Heart right ventricle (tissue), 16 donors: ENCODE measurements at regions not wholly inside any gene's neighbourhood (a gene's known extent, or its start where the extent isn't known, plus 50 kb on each side); places are given as distances from the start of the nearest gene placed in this dataset.

Experiments
- ATAC-seq, 8 donors: fragments of 200-7000 bp; cut with Tn5 transposase; one replicate each; pipeline ENCODE4 v1.9.1; 2020; ENCODE audit warnings: mild to moderate bottlenecking in 8 of 8, moderate library complexity in 8 of 8, moderate number of reproducible peaks in 1 of 8
- DNase-seq, 2 donors: peaks; one replicate each; pipeline ENCODE4 v3.0.0-alpha.2; 2020
- H3K27ac ChIP-seq, 10 donors: fragments of 200-600 bp; sonication (generic) in 2 of 10; one replicate each; pipeline versions ENCODE4 v1.5.0 to v1.8.0; 2020 to 2022; ENCODE audit warnings: mild to moderate bottlenecking in 3 of 10
- H3K27me3 ChIP-seq, 7 donors: fragments of 200-600 bp; one replicate each; pipeline ENCODE4 v1.8.0; 2021 to 2022; ENCODE audit warnings: mild to moderate bottlenecking in 2 of 7
- H3K36me3 ChIP-seq, 9 donors: fragments of 200-600 bp; sonication (generic) in 1 of 9; one replicate each; pipeline versions ENCODE4 v1.5.0 to v1.8.0; 2020 to 2022; ENCODE audit warnings: mild to moderate bottlenecking in 2 of 9
- H3K4me1 ChIP-seq, 9 donors: fragments of 200-600 bp; sonication (generic) in 1 of 9; one replicate each; pipeline versions ENCODE4 v1.5.0 to v1.8.0; 2020 to 2022; ENCODE audit warnings: mild to moderate bottlenecking in 4 of 9
- H3K4me3 ChIP-seq, 10 donors: fragments of 200-600 bp; sonication (generic) in 2 of 10; one replicate each; pipeline versions ENCODE4 v1.5.0 to v1.8.0; 2020 to 2022; ENCODE audit warnings: mild to moderate bottlenecking in 7 of 10, moderate library complexity in 2 of 10
- H3K9me3 ChIP-seq, 11 donors: fragments of 200-600 bp in 10 of 11; sonication (generic) in 2 of 11; one replicate each; pipeline versions ENCODE4 v1.5.0 to v1.8.0; 2013 to 2022; ENCODE audit warnings: mild to moderate bottlenecking in 2 of 11, control low read depth in 1 of 11, moderate library complexity in 1 of 11
- CTCF ChIP-seq, 9 donors: fragments of 200-600 bp; sonication (generic) in 2 of 9; IDR thresholded peaks; one replicate each; pipeline versions ENCODE4 v1.5.0 to v1.8.0; 2021 to 2022; ENCODE audit warnings: antibody characterized with exemption in 9 of 9, mild to moderate bottlenecking in 5 of 9, moderate library complexity in 1 of 9
- WGBS, 2 donors: extraction: QIAGEN DNeasy Blood & Tissue Kit; methylation state at CpG; one replicate each; pipeline ENCODE4 v1.1.7; 2013; ENCODE audit warnings: inconsistent platforms in 1 of 2; 5-methylcytosine and 5-hydroxymethylcytosine counted together
- intact Hi-C, 10 donors: fragments of 100-400 bp; cut with DNase I; formaldehyde crosslinking; loops; one replicate each; pipeline versions ENCODE4 v1.11.1 to v1.14.2; 2022
- donor health status: Arrhythmogenic right ventricular cardiomyopathy.
- donor health status: ischemic (EF 13 %, LVEDD 7.1; RV severe dilation, severe dysfunction).
- donor health status: healthy with polysubstance abuse.
- donor health status: DM: no; HTN: yes; CAD: no.
- donor health status: DM: no; HTN: no; CAD: no.
- donor health status: ischemic (EF 25% LVEDD 6.9; RV normal size, moderate dysfunction).
- donor health status: ischemic (EF 25% LVEDD 5.7; RV mildly dilated, moderate dysfunction).
- donor health status: healthy.
- donor health status: DM: yes; HTN: yes; CAD: no.
- donor health status: Ischemic cardiomyopathy.
- donor health status: ischemic (EF 35%, LVEDD 5.7; RV mildly dilated, moderate dysfunction).
- donor health status: nonischemic (EF 11% LVEDD 7.7; RV severe dilation, severe dysfunction).
- donor health status: DM: yes; HTN: yes; CAD: no.
- donor health status: PGD.
- donor health status: ischemic (EF 29% LVEDD 5.4; RV normal size, mild dysfunction).
- donor health status: nonischemic (EF 23%, LVEDD 6.1; RV moderate dilation, normal function).

- Histone ChIP-seq H3K27ac (no peak overlapping the region), H3K27me3 (no peaks in the 10 kb centered on the region), H3K36me3 (peaks cover 0 to 95% (median 32%) of the 10 kb centered on the region in 9 donors), H3K9me3 (no peaks in the 10 kb centered on the region), H3K4me1 (no peaks in the 10 kb centered on the region), H3K4me3 (no peak overlapping the region)
- intact Hi-C loops = loop anchor here in 1 of 10 donors (5.0 kb wide), 1 partner anchor 87 kb away; no protein-coding TSS in a partner anchor
- no peak for DNase-seq
- ATAC-seq = no peak
- 98 to 100% methylated on average over 1 of the region's 1 CpG for WGBS, 2 donors
- no peak for TF ChIP-seq CTCF (IDR thresholded peaks at IDR 0.05)
Measured at GRCh38 chr5:146254223-146254622, 50.8 kb downstream of the RBM27 start.

- intact Hi-C loops = loop anchor here in 1 of 10 donors (5.0 kb wide), 1 partner anchor 111 kb away; no protein-coding TSS in a partner anchor
- H3K4me3 ChIP-seq = no peak overlapping the region
- peaks cover 0 to 100% (median 57%) of the 10 kb centered on the region in 9 donors for H3K36me3 ChIP-seq
- ATAC-seq (no peak), DNase-seq (no peak)
- no peak for TF ChIP-seq CTCF (IDR thresholded peaks at IDR 0.05)
- no peak overlapping the region for H3K27ac ChIP-seq
- H3K27me3 ChIP-seq = no peaks in the 10 kb centered on the region
- no peaks in the 10 kb centered on the region for H3K4me1 ChIP-seq
- H3K9me3 ChIP-seq = no peaks in the 10 kb centered on the region
Measured at GRCh38 chr5:146273109-146273508, 65.5 kb upstream of the POU4F3 start.

GRCh38 chr5:146283344-146283761, 55.3 kb upstream of the POU4F3 start:
- no peak for TF ChIP-seq CTCF (IDR thresholded peaks at IDR 0.05)
- Histone ChIP-seq H3K9me3 (no peaks in the 10 kb centered on the region), H3K4me3 (no peak overlapping the region), H3K36me3 (peaks cover 0 to 100% (median 21%) of the 10 kb centered on the region in 9 donors), H3K27me3 (no peaks in the 10 kb centered on the region), H3K4me1 (peaks cover 0 to 11% (median 0%) of the 10 kb centered on the region in 9 donors), H3K27ac (peak overlapping the region in 2 of 10 donors; percentile 12 to 44)
- ATAC-seq (peak in 4 of 8 donors; percentile 35 to 70 (median 46)), DNase-seq (no peak)
- WGBS, 2 donors = 62 to 70% methylated on average over 4 of the region's 4 CpGs
- intact Hi-C loops = loop anchor here in 1 of 10 donors (10.0 kb wide), 1 partner anchor 129 kb away; no protein-coding TSS in a partner anchor

- Histone ChIP-seq H3K4me3 (no peak overlapping the region), H3K36me3 (peaks cover 0 to 100% (median 17%) of the 10 kb centered on the region in 9 donors), H3K9me3 (no peaks in the 10 kb centered on the region), H3K27me3 (no peaks in the 10 kb centered on the region), H3K4me1 (peaks cover 0 to 11% (median 0%) of the 10 kb centered on the region in 9 donors), H3K27ac (peak overlapping the region in 2 of 10 donors; percentile 12 to 44)
- intact Hi-C loops = loop anchor here in 1 of 10 donors (10.0 kb wide), 1 partner anchor 129 kb away; no protein-coding TSS in a partner anchor
- TF ChIP-seq CTCF (IDR thresholded peaks at IDR 0.05) = no peak
- no peak for ATAC-seq
- no peak for DNase-seq
- WGBS, 2 donors = 95 to 98% methylated on average over 1 of the region's 1 CpG
Measured at GRCh38 chr5:146284016-146284415, 54.6 kb upstream of the POU4F3 start.
